CD14-positive monocyte (primary cell): ENCODE measurements at regions not wholly inside any gene's neighbourhood (a gene's known extent, or its start where the extent isn't known, plus 50 kb on each side); places are given as distances from the start of the nearest gene placed in this dataset.
"Not testable (repeated sequence)": the region's sequence is repeated elsewhere in the genome, so short reads cannot be mapped to it uniquely, and the experiment has no call there.

Experiments used
- DNase-seq, 3 donors: peaks; one replicate each; pipeline ENCODE4 v3.0.0-alpha.2; 2011 to 2022
- H2AFZ ChIP-seq: 2 replicates; pipeline ENCODE4 v1.6.0; 2012; ENCODE audit warnings: mild to moderate bottlenecking, low read depth, low read length, inconsistent platforms; ENCODE audit not compliant: insufficient read depth, poor library complexity, severe bottlenecking
- H3K27ac ChIP-seq, 2 donors: 1 replicate in 1 of 2; 2 replicates in 1 of 2; pipeline ENCODE4 v1.5.1; 2012 to 2013; ENCODE audit warnings: low read length in 2 of 2, control low read depth in 1 of 2, inconsistent platforms in 1 of 2, low read depth in 1 of 2, mild to moderate bottlenecking in 1 of 2
- H3K27me3 ChIP-seq, 2 donors: one replicate each; pipeline versions ENCODE4 v1.6.0 to v1.6.1; 2011 to 2013; ENCODE audit warnings: low read length in 2 of 2; ENCODE audit not compliant: control insufficient read depth in 2 of 2, insufficient read depth in 2 of 2
- H3K36me3 ChIP-seq, 2 donors: replicated peaks in 1 of 2; 1 replicate in 1 of 2; 2 replicates in 1 of 2; pipeline versions ENCODE4 v1.5.1 to v1.6.1; 2012 to 2013; ENCODE audit warnings: low read length in 2 of 2, control low read depth in 1 of 2, inconsistent platforms in 1 of 2, mild to moderate bottlenecking in 1 of 2; ENCODE audit not compliant: insufficient read depth in 2 of 2, control insufficient read depth in 1 of 2
- H3K4me1 ChIP-seq, 2 donors: 1 replicate in 1 of 2; 2 replicates in 1 of 2; pipeline versions ENCODE4 v1.5.1 to v1.6.1; 2012 to 2013; ENCODE audit warnings: low read length in 2 of 2, control low read depth in 1 of 2, inconsistent platforms in 1 of 2, mild to moderate bottlenecking in 1 of 2, moderate library complexity in 1 of 2; ENCODE audit not compliant: insufficient read depth in 2 of 2, control insufficient read depth in 1 of 2
- H3K4me2 ChIP-seq: replicated peaks from 2 replicates; pipeline ENCODE3; 2012; ENCODE audit warnings: low read length, moderate library complexity, mild to moderate bottlenecking; ENCODE audit not compliant: poor library complexity, severe bottlenecking; ENCODE audit errors: extremely low read depth
- H3K4me3 ChIP-seq, 3 experiments: fragments of 200-600 bp in 1 of 3; sonication (generic) in 1 of 3; replicated peaks in 1 of 3; 1 replicate in 2 of 3; 2 replicates in 1 of 3; pipeline ENCODE4 v1.5.1; 2011 to 2013; ENCODE audit warnings: low read length in 3 of 3, mild to moderate bottlenecking in 3 of 3, control low read depth in 2 of 3, low read depth in 2 of 3, inconsistent platforms in 1 of 3, moderate library complexity in 1 of 3
- H3K79me2 ChIP-seq: 2 replicates; pipeline ENCODE4 v1.6.0; 2012; ENCODE audit warnings: mild to moderate bottlenecking, control low read depth, inconsistent platforms, low read length, moderate library complexity; ENCODE audit not compliant: insufficient read depth
- H3K9ac ChIP-seq: 2 replicates; pipeline ENCODE4 v1.6.0; 2017; ENCODE audit warnings: low read length, mild to moderate bottlenecking; ENCODE audit not compliant: insufficient read depth, poor library complexity, severe bottlenecking
- H3K9me3 ChIP-seq, 2 donors: replicated peaks in 1 of 2; 1 replicate in 1 of 2; 2 replicates in 1 of 2; pipeline versions ENCODE4 v1.5.1 to v1.6.1; 2012 to 2013; ENCODE audit warnings: low read length in 2 of 2, control low read depth in 1 of 2; ENCODE audit not compliant: control insufficient read depth in 1 of 2, insufficient read depth in 1 of 2
- H4K20me1 ChIP-seq: 2 replicates; pipeline ENCODE4 v1.6.0; 2012; ENCODE audit warnings: mild to moderate bottlenecking, low read length, control low read depth, moderate library complexity; ENCODE audit not compliant: insufficient read depth
- H3K27ac Mint-ChIP-seq, 7 donors: one replicate each; pipeline ENCODE4 v1.8.0; 2020; ENCODE audit warnings: mild to moderate bottlenecking in 7 of 7, mixed read lengths in 7 of 7, moderate library complexity in 6 of 7, inconsistent platforms in 2 of 7
- H3K27me3 Mint-ChIP-seq, 3 donors: one replicate each; pipeline ENCODE4 v1.8.0; 2021 to 2022; ENCODE audit warnings: low read depth in 3 of 3, mild to moderate bottlenecking in 3 of 3, mixed read lengths in 3 of 3, moderate library complexity in 3 of 3, inconsistent platforms in 1 of 3
- H3K36me3 Mint-ChIP-seq, 2 donors: one replicate each; pipeline ENCODE4 v1.8.0; 2020; ENCODE audit warnings: mixed read lengths in 2 of 2, inconsistent platforms in 1 of 2, mild to moderate bottlenecking in 1 of 2
- H3K4me1 Mint-ChIP-seq: one replicate; pipeline ENCODE4 v1.8.0; 2020; ENCODE audit warnings: mild to moderate bottlenecking, mixed read lengths
- H3K4me3 Mint-ChIP-seq, 2 donors: one replicate each; pipeline ENCODE4 v1.8.0; 2020; ENCODE audit warnings: mild to moderate bottlenecking in 2 of 2, mixed read lengths in 2 of 2, moderate library complexity in 1 of 2
- H3K9me3 Mint-ChIP-seq, 7 donors: one replicate each; pipeline ENCODE4 v1.8.0; 2020 to 2022; ENCODE audit warnings: mixed read lengths in 7 of 7, mild to moderate bottlenecking in 6 of 7, moderate library complexity in 6 of 7, inconsistent platforms in 2 of 7
- WGBS: methylation state at CpG from one replicate; pipeline ENCODE4 v1.1.5; 2013; ENCODE audit warnings: missing lambda C conversion rate; ENCODE audit not compliant: insufficient coverage; 5-methylcytosine and 5-hydroxymethylcytosine counted together
- intact Hi-C, 2 donors: fragments of 100-400 bp; cut with micrococcal nuclease; formaldehyde crosslinking; loops; one replicate each; pipeline versions ENCODE4 v1.15.0 to v1.15.1; 2023
- TF ChIP-seq, protein P1 (sequence below): fragments of 200-600 bp; IDR thresholded peaks from one replicate; pipeline ENCODE4 v1.8.0; 2022; ENCODE audit warnings: antibody characterized with exemption, mild to moderate bottlenecking

DNA sequence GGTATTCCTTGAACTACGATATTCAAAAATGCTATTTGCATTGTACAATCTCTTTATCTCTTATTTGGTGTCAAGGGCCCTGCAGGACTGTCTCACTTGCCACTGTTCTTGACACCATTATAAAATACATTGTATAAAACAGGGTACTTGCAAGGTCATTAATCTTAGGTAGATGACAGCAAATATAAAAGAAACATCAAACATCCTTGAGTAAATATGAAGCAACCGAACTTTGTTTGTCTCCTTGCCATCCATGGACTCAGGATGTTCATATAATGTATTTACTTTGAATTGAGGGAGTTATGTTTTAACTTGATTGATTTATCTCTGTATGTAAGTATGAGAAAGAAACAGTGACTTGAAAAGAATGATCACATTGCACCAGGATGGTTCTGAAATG is 87.3 kb downstream of the UGT2B4 start:
- H3K36me3 Mint-ChIP-seq, result no peaks in the 10 kb centered on the region
- intact Hi-C loops, result no loop called here
- H2AFZ ChIP-seq, result no peak overlapping the region
- no peaks in the 10 kb centered on the region for H3K4me1 Mint-ChIP-seq
- H3K4me3 ChIP-seq, result no peak overlapping the region
- H3K9ac ChIP-seq, result no peak overlapping the region
- DNase-seq, result no peak
- no peaks in the 10 kb centered on the region for H3K27me3 ChIP-seq
- TF ChIP-seq, protein P1, sequence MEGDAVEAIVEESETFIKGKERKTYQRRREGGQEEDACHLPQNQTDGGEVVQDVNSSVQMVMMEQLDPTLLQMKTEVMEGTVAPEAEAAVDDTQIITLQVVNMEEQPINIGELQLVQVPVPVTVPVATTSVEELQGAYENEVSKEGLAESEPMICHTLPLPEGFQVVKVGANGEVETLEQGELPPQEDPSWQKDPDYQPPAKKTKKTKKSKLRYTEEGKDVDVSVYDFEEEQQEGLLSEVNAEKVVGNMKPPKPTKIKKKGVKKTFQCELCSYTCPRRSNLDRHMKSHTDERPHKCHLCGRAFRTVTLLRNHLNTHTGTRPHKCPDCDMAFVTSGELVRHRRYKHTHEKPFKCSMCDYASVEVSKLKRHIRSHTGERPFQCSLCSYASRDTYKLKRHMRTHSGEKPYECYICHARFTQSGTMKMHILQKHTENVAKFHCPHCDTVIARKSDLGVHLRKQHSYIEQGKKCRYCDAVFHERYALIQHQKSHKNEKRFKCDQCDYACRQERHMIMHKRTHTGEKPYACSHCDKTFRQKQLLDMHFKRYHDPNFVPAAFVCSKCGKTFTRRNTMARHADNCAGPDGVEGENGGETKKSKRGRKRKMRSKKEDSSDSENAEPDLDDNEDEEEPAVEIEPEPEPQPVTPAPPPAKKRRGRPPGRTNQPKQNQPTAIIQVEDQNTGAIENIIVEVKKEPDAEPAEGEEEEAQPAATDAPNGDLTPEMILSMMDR, result no peak
- H3K4me2 ChIP-seq, result no peak overlapping the region
- H4K20me1 ChIP-seq, result no peaks in the 10 kb centered on the region
- WGBS, result no CpG with 5 or more reads among the region's 2 CpGs
- H3K27me3 Mint-ChIP-seq, result no peaks in the 10 kb centered on the region
- no peak overlapping the region for H3K27ac ChIP-seq
- no peaks in the 10 kb centered on the region for H3K36me3 ChIP-seq
- no peaks in the 10 kb centered on the region for H3K4me1 ChIP-seq
- H3K4me3 Mint-ChIP-seq, result no peak overlapping the region
- peaks cover 0 to 3% (median 0%) of the 10 kb centered on the region in 7 donors for H3K9me3 Mint-ChIP-seq
- no peak overlapping the region for H3K27ac Mint-ChIP-seq
- no peaks in the 10 kb centered on the region for H3K9me3 ChIP-seq
- no peaks in the 10 kb centered on the region for H3K79me2 ChIP-seq

DNA sequence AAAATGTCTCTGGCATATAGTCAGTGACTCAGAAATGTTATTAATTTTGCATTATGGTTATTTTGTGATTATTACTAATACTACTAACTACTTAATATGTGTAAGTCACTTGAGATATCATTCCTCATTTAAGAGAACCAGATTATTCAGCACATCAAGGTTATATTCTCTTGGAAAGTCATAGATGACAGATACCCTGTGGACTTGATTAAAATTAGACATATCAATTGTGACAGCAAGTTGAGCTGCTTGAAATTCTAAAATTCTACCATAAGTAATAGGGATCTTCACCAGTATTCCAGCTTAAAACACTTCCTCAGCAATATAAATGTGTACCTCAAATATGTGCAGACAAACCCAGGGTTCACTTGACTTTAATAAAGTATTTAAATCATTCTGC is 83.7 kb downstream of the UGT2B4 start:
- H3K27ac ChIP-seq, H3K4me1 Mint-ChIP-seq, H3K4me3 ChIP-seq, DNase-seq, H3K4me2 ChIP-seq, H3K36me3 ChIP-seq, H4K20me1 ChIP-seq, H3K9me3 Mint-ChIP-seq, H3K27me3 Mint-ChIP-seq, H3K79me2 ChIP-seq, H3K9me3 ChIP-seq, H2AFZ ChIP-seq, H3K36me3 Mint-ChIP-seq, H3K27me3 ChIP-seq, H3K9ac ChIP-seq, intact Hi-C loops, H3K4me3 Mint-ChIP-seq, H3K27ac Mint-ChIP-seq, H3K4me1 ChIP-seq: not testable (repeated sequence)

DNA sequence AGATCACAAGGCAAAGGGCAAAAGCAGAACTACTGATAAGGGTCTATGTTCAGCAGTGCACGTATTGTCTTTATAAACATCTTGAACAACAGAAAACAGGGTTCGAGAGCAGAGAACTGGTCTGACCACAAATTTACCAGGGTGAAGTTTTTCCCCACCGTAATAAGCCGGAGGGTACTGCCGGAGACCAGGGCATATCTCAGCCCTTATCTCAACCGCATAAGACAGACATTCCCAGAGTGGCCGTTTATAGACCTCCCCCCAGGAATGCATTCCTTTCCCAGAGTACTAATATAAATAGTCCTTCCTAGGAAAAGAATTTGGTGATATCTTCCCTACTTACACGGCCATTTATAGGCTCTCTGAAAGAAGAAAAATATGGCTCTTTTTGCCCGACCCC is 71.0 kb downstream of the UGT2B4 start:
- H3K9me3 ChIP-seq, H3K4me3 Mint-ChIP-seq, H2AFZ ChIP-seq, H3K4me1 ChIP-seq, H3K36me3 ChIP-seq, H3K27ac ChIP-seq, H3K4me1 Mint-ChIP-seq, H3K4me2 ChIP-seq, H3K9ac ChIP-seq, H3K36me3 Mint-ChIP-seq, H3K27me3 Mint-ChIP-seq, H4K20me1 ChIP-seq, H3K4me3 ChIP-seq, DNase-seq, H3K27ac Mint-ChIP-seq, H3K27me3 ChIP-seq, H3K79me2 ChIP-seq, intact Hi-C loops: not testable (repeated sequence)
- H3K9me3 Mint-ChIP-seq, result peaks cover 3 to 13% (median 5%) of the 10 kb centered on the region in 7 donors
- WGBS, result 86% methylated on average over 3 of the region's 9 CpGs
